ENCODE measurements at regions not wholly inside any gene's neighbourhood (a gene's known extent, or its start where the extent isn't known, plus 50 kb on each side); places are given as distances from the start of the nearest gene placed in this dataset.
"Not testable (repeated sequence)": the region's sequence is repeated elsewhere in the genome, so short reads cannot be mapped to it uniquely, and the experiment has no call there.

DNA sequence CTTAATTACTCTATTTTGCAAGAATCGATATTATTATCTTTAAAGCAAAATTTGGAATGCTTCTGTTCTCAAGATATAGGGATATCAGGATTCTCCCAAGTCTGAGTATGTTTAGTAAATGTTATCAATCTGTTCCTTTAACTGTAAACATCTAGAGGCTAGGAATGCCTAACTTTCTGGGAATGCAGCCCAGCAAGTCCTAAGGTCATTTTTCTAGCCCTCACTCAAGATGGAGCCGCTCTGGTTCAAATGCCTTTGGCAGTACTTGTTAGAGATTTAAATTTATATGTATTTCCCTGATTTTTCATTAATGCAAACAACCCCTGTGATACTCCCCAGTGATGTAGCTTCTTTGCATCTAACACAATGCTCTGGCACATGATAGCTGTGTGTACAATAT, 623.8 kb upstream of the LCORL start:
- DNase-seq (ENCODE audit: low read depth) = no peak

- DNase-seq (ENCODE audit: low read depth) = no peak
Measured at GRCh38 chr4:18641334-18641733, 619.8 kb upstream of the LCORL start.

- DNase-seq (ENCODE audit: low read depth) = no peak
Measured at GRCh38 chr4:18638031-18638430, 616.5 kb upstream of the LCORL start.

- no peak for DNase-seq (ENCODE audit: low read depth)
Measured at GRCh38 chr4:18636001-18636585, 614.5 kb upstream of the LCORL start.

- DNase-seq (ENCODE audit: low read depth) = no peak
Measured at GRCh38 chr4:18635531-18635930, 614.0 kb upstream of the LCORL start.

DNA sequence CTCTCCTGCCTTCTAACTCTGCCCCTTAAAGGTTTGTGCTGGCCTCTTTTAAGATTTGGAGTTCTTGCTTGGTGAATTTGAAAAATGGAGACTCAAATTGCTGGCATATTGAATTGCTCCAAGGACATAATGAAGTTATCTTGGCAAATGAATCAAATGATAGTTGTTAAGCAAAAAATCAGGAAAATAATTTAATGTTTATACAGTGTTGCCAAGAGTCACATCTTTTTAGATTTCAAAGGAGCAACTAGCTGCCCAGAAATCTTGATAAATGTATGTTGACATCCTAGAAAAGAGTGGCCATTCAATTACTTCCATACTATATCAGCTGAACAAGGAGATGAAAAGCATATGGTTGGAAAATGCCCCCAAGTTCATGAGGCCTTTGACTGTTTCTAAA, 610.0 kb upstream of the LCORL start:
- DNase-seq (ENCODE audit: low read depth) = no peak

GRCh38 chr4:18630218-18631110, 608.9 kb upstream of the LCORL start:
- no peak for DNase-seq (ENCODE audit: low read depth)

DNA sequence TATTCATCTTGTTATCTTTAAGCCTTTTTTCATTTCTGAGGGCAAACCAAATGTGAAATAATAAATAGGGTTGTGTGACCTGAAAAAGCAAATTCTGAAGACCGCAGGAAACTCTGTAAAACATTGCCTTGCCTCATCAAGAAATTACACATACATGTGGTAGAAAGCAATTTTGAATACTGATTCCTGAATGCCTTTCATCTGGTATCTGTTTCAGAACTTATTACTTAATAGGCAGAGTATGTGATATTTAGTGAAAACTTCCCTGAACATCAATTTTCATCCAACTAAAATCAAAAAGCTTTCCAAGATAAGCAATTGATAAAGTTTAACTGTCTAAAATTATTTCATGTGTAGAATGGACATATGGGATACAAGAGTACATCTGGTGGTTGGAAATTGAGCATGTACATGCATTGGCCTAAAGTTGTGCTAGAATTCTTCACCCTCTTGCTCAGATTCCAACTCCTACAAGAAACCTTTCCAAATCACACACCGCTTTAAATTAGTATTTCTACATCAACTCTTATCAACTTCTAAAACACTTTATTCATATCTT, 606.0 kb upstream of the LCORL start:
- no peak for DNase-seq (ENCODE audit: low read depth)

DNA sequence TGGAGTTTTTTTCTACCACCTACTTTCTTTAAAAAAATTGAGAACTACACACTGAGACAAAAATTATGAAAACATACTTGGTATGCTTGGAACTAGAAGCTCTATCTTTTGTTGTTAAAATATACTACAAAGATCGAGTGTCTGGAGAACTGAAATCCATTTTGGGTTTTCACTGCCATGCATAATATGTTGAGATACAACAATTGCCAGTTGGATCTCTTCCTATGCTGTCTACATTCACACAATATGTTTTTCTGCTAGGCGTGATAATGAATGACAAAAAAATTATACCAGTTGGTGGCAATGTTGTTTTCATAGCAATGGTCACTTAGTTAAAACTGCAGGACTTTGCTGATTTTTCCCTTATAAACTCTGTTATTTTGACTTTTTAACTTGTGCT, 605.4 kb upstream of the LCORL start:
- no peak for DNase-seq (ENCODE audit: low read depth)

DNA sequence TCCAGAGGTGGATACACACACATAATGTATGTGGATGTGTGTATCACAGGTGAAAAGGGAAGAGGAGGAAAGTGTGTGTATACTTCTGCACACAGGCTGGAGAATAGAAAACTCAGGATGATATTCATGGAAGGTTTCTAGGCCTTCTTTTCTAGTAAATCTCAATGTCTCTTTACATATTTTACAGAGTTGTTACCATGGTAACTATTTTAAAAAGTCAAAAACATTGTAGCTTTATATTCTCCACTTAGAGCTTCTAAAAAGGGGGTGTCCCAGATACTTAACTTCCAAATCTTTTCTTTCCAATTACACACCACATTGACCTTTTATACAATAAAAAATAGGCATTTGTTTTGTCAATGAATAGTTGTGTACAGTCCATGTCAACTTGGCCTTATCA, 604.8 kb upstream of the LCORL start:
- no peak for DNase-seq (ENCODE audit: low read depth)

DNA sequence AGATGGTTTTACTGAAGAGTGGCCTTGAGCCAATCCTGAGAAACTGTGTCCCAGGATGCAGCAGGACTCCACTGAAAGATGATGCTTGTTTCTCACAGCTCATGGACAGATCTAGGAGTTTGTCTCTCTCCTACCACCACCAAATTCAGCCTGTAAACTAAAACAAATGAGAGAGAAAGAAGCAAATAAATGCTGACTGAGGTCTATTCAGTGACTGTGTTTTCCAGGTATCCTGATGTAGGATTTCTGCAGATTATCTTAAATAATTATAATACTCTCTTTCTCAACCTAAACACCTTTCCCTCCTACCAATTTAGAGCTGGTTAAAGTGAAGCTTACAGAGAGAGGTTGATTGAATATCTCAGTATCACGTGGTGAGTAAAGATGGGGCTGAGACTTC, 599.6 kb upstream of the LCORL start:
- DNase-seq (ENCODE audit: low read depth) = no peak

- no peak for DNase-seq (ENCODE audit: low read depth)
Measured at GRCh38 chr4:18616720-18617119, 595.2 kb upstream of the LCORL start.

GRCh38 chr4:18611026-18611425, 589.5 kb upstream of the LCORL start:
- DNase-seq (ENCODE audit: low read depth) = no peak

DNA sequence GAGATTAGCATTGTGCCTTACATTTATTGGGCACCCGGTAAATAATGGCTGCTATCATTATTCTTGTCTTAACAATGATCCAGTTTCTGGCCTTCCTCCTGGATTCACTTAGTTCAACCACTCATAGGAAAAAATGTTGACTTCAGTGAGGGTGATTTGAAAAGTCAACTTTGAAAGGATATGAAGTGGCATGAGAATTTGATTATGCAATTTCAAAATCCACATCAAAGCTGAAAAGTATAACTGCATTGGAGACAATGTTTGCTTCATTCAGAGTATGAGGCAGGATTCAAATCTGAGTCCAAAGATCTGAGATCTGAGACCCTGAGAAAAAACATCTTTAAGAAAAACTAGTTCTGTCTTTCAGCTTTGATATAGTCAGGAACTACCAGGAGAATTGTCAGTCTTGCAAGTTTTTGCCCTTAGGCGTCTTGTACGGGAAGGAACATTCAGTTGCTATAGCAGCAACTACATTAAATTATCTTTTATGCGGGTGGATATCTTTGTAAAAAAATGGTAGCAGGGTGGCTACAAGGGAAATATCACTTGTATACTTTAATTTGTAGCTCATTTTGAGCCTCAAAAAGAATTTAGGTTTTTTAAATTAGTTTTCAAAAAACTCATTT, 587.5 kb upstream of the LCORL start:
- DNase-seq (ENCODE audit: low read depth) = no peak

GRCh38 chr4:18602610-18603009, 581.1 kb upstream of the LCORL start:
- DNase-seq (ENCODE audit: low read depth) = not testable (repeated sequence)

GRCh38 chr4:18593297-18594002, 571.9 kb upstream of the LCORL start:
- DNase-seq (ENCODE audit: low read depth) = peak; percentile 2

DNA sequence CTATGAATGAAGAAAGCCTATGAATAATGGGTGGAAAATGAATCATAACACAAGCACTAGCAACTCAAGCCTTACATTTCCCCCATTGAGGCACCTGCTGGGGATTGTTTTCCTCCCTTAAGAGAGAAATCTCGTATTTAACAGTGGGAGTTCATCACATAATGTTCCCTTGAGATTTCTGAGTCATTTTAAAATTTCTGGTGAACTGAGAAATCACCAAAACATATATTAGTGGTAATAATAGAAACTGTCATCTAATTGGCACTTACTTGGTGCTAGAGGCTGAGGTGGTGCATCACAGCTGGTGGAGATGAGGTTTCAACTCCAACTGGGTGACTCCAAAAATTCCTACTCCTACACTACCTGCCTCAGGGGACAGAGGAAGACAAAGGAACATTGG, 561.3 kb upstream of the LCORL start:
- DNase-seq (ENCODE audit: low read depth) = no peak

DNA sequence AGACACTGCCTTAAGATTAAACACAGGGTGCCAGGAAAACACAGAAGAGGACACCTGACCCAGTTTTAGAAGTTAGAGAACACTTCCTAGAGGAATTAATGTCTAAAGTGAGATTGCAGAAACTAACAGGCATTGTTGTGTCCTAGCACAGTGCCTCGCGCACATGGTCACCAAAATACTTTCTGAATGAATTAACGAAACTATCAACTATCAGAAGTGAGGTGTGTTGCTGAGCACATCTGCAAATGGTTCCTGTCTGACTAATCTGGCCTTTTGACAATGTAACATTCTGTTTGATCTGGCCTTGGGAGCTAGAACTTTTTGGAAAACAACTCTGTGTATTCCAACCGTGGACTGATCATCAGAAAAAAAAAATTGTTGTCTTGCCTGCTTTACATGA, 556.8 kb upstream of the LCORL start:
- DNase-seq (ENCODE audit: low read depth) = no peak

DNA sequence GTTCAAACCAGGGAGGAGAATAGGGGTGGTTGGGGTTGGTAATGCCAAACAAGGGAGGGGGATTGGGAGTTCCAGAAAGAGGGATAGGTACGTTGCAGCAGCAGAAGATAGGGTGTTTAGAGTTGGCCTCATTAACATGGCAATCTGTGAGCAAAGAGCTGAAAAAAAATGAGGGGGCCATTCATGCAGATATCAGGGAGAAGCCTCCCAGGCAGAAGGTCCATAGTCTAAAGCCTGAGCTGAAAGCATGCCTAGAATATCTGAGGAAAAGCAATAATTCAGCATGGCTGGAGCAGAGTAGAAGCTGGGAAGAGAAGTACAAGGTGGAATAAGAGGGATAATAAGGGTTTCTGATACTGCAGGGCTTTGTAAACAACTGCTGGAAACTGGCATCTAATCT, 550.9 kb upstream of the LCORL start:
- DNase-seq (ENCODE audit: low read depth) = no peak

GRCh38 chr4:18571301-18571761, 549.8 kb upstream of the LCORL start:
- DNase-seq (ENCODE audit: low read depth) = no peak

- no peak for DNase-seq (ENCODE audit: low read depth)
Measured at GRCh38 chr4:18570370-18570769, 548.8 kb upstream of the LCORL start.

DNA sequence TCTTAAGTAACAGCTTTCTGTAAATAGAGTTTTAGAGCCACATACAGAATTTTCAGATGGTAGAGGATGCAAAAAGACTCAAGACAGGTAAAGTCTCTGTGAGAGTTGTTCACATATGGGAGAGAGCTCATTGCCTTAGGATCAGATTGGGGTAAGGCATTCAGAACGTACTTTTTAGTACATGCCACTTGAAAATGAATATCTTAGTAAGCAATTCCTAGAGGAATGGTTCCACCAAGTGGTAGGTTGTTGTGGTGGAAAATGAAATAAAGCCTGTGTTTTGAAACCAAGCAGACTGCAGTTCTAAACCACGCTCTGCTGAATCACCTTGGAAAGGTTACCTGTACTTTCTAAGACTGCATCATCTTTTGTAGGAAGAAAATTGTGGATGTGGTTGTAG, 547.0 kb upstream of the LCORL start:
- no peak for DNase-seq (ENCODE audit: low read depth)
